Right lobe of liver (tissue), 6 donors: ENCODE measurements at regions not wholly inside any gene's neighbourhood (a gene's known extent, or its start where the extent isn't known, plus 50 kb on each side); places are given as distances from the start of the nearest gene placed in this dataset.
"Not testable (repeated sequence)": the region's sequence is repeated elsewhere in the genome, so short reads cannot be mapped to it uniquely, and the experiment has no call there.

Source experiments
- ATAC-seq, 4 donors: fragments of 200-7000 bp; cut with Tn5 transposase; one replicate each; pipeline ENCODE4 v1.9.1; 2020; ENCODE audit warnings: mild to moderate bottlenecking in 4 of 4, moderate library complexity in 4 of 4
- DNase-seq, 3 donors: peaks; one replicate each; pipeline ENCODE4 v3.0.0-alpha.2; 2020
- H3K27ac ChIP-seq, 3 donors: fragments of 200-600 bp; one replicate each; pipeline ENCODE4 v1.8.0; 2022
- H3K27me3 ChIP-seq, 2 donors: fragments of 200-600 bp; one replicate each; pipeline ENCODE4 v1.8.0; 2022
- H3K36me3 ChIP-seq, 4 donors: fragments of 200-600 bp; sonication (generic) in 1 of 4; one replicate each; pipeline versions ENCODE4 v1.5.1 to v1.8.0; 2017 to 2022; ENCODE audit warnings: control low read depth in 1 of 4
- H3K4me1 ChIP-seq, 4 donors: fragments of 200-600 bp; sonication (generic) in 1 of 4; one replicate each; pipeline versions ENCODE4 v1.5.1 to v1.8.0; 2017 to 2022; ENCODE audit warnings: control low read depth in 1 of 4
- H3K4me3 ChIP-seq, 3 donors: fragments of 200-600 bp; one replicate each; pipeline ENCODE4 v1.8.0; 2022
- H3K9me3 ChIP-seq, 4 donors: fragments of 200-600 bp; sonication (generic) in 1 of 4; one replicate each; pipeline versions ENCODE4 v1.5.1 to v1.8.0; 2017 to 2022; ENCODE audit warnings: control low read depth in 1 of 4
- CTCF ChIP-seq, 4 donors: fragments of 200-600 bp in 3 of 4; fragments of 450-650 bp in 1 of 4; IDR thresholded peaks; one replicate each; pipeline versions ENCODE4 v1.5.1 to v1.8.0; 2016 to 2022; ENCODE audit warnings: antibody characterized with exemption in 4 of 4, mild to moderate bottlenecking in 2 of 4
- POLR2A ChIP-seq: fragments of 450-650 bp; IDR thresholded peaks from one replicate; pipeline ENCODE4 v1.6.1; 2017; ENCODE audit warnings: antibody characterized with exemption, mild to moderate bottlenecking
- WGBS: methylation state at CpG from one replicate; pipeline ENCODE4 v1.1.6; 2018; ENCODE audit warnings: low coverage, low lambda C conversion rate; ENCODE audit not compliant: insufficient coverage; ENCODE audit errors: missing lambda C conversion rate; 5-methylcytosine and 5-hydroxymethylcytosine counted together
- intact Hi-C, 2 donors: fragments of 100-400 bp; cut with DNase I; formaldehyde crosslinking; loops; one replicate each; pipeline versions ENCODE4 v1.11.2 to v1.14.1; 2022
- donor health status: DM: no; HTN: yes; CAD: no.
- donor health status: DM: no; HTN: no; CAD: no.
- donor health status: DM: no; HTN: no; CAD: no.
- donor health status: DM: no; HTN: yes; CAD: no.
- donor health status: DM: no; HTN: yes; CAD: no.

GRCh38 chr1:47502746-47503370 lies 65.0 kb downstream of the FOXD2 start:
- no peak for DNase-seq
- Histone ChIP-seq H3K27ac (no peak overlapping the region), H3K4me3 (no peak overlapping the region), H3K9me3 (no peaks in the 10 kb centered on the region), H3K27me3 (no peaks in the 10 kb centered on the region), H3K4me1 (peaks cover 0 to 23% (median 4%) of the 10 kb centered on the region in 4 donors), H3K36me3 (no peaks in the 10 kb centered on the region)
- ATAC-seq, result no peak
- 73% methylated on average over 3 of the region's 12 CpGs for WGBS
- intact Hi-C loops, result no loop called here
- TF ChIP-seq POLR2A, result no peak
- no peak for TF ChIP-seq CTCF (IDR thresholded peaks at IDR 0.05)

GRCh38 chr1:47504840-47505239 lies 67.0 kb downstream of the FOXD2 start:
- peaks cover 0 to 21% (median 9%) of the 10 kb centered on the region in 4 donors for H3K4me1 ChIP-seq
- H3K27ac ChIP-seq, H3K4me3 ChIP-seq, H3K36me3 ChIP-seq, H3K27me3 ChIP-seq, ATAC-seq, intact Hi-C loops, H3K9me3 ChIP-seq, DNase-seq: not testable (repeated sequence)
- 67% methylated on average over 2 of the region's 4 CpGs for WGBS

GRCh38 chr1:47505267-47505666 lies 67.4 kb downstream of the FOXD2 start:
- DNase-seq (no peak), ATAC-seq (no peak)
- H3K36me3 ChIP-seq, result no peaks in the 10 kb centered on the region
- H3K27ac ChIP-seq, result no peak overlapping the region
- 79% methylated on average over 2 of the region's 2 CpGs for WGBS
- no peak overlapping the region for H3K4me3 ChIP-seq
- H3K4me1 ChIP-seq, result peaks cover 0 to 21% (median 9%) of the 10 kb centered on the region in 4 donors
- H3K9me3 ChIP-seq, result no peaks in the 10 kb centered on the region
- intact Hi-C loops, result no loop called here
- H3K27me3 ChIP-seq, result no peaks in the 10 kb centered on the region
- TF ChIP-seq CTCF (IDR thresholded peaks at IDR 0.05) (no peak), POLR2A (no peak)

- TF ChIP-seq POLR2A, result no peak
- no peak for TF ChIP-seq CTCF (IDR thresholded peaks at IDR 0.05)
- no peaks in the 10 kb centered on the region for H3K27me3 ChIP-seq
- H3K27ac ChIP-seq, result no peak overlapping the region
- 94% methylated on average over 2 of the region's 2 CpGs for WGBS
- no peak overlapping the region for H3K4me3 ChIP-seq
- intact Hi-C loops, result no loop called here
- no peak for ATAC-seq
- no peak for DNase-seq
- no peaks in the 10 kb centered on the region for H3K9me3 ChIP-seq
- no peaks in the 10 kb centered on the region for H3K36me3 ChIP-seq
- peaks cover 0 to 21% (median 9%) of the 10 kb centered on the region in 4 donors for H3K4me1 ChIP-seq
Observed at GRCh38 chr1:47506053-47506452, 68.2 kb downstream of the FOXD2 start.

GRCh38 chr1:47507144-47507543 lies 69.3 kb downstream of the FOXD2 start:
- peak overlapping the region in 1 of 3 donors; percentile 49 for H3K4me3 ChIP-seq
- H3K36me3 ChIP-seq, result no peaks in the 10 kb centered on the region
- H3K9me3 ChIP-seq, result no peaks in the 10 kb centered on the region
- DNase-seq (no peak), ATAC-seq (no peak)
- peaks cover 0 to 21% (median 9%) of the 10 kb centered on the region in 4 donors for H3K4me1 ChIP-seq
- H3K27ac ChIP-seq, result peak overlapping the region in 2 of 3 donors; percentile 84 to 92
- H3K27me3 ChIP-seq, result no peaks in the 10 kb centered on the region
- TF ChIP-seq POLR2A, result no peak
- no peak for TF ChIP-seq CTCF (IDR thresholded peaks at IDR 0.05)
- 68% methylated on average over 3 of the region's 3 CpGs for WGBS
- intact Hi-C loops, result no loop called here
